ENCODE measurements at regions not wholly inside any gene's neighbourhood (a gene's known extent, or its start where the extent isn't known, plus 50 kb on each side); places are given as distances from the start of the nearest gene placed in this dataset.
"Not testable (repeated sequence)": the region's sequence is repeated elsewhere in the genome, so short reads cannot be mapped to it uniquely, and the experiment has no call there.

- DNase-seq, result no peak
Observed at GRCh38 chr19:13712767-13713201, 51.5 kb upstream of the MRI1 start.

- no peak for DNase-seq
Observed at GRCh38 chr19:13707915-13708314, 56.4 kb upstream of the MRI1 start.

- no peak for DNase-seq
Observed at GRCh38 chr19:13705928-13706447, 58.3 kb upstream of the MRI1 start.

GRCh38 chr19:13705201-13705600 lies 59.1 kb upstream of the MRI1 start:
- DNase-seq, result no peak

GRCh38 chr19:13701624-13702023 lies 62.7 kb upstream of the MRI1 start:
- DNase-seq, result no peak

GRCh38 chr19:13700621-13701020 lies 63.7 kb upstream of the MRI1 start:
- DNase-seq, result no peak

- DNase-seq, result no peak
Observed at GRCh38 chr19:13699786-13700185, 64.5 kb upstream of the MRI1 start.

GRCh38 chr19:13696839-13697238 lies 67.5 kb upstream of the MRI1 start:
- no peak for DNase-seq

- DNase-seq, result peak; percentile 4
Observed at GRCh38 chr19:13693889-13694288, 70.4 kb upstream of the MRI1 start.

- DNase-seq, result no peak
Observed at GRCh38 chr19:13691569-13692435, 72.5 kb upstream of the MRI1 start.

GRCh38 chr19:13689085-13689484 lies 75.2 kb upstream of the MRI1 start:
- DNase-seq, result no peak

GRCh38 chr19:13684021-13684420 lies 80.3 kb upstream of the MRI1 start:
- no peak for DNase-seq

GRCh38 chr19:13681509-13681908 lies 82.8 kb upstream of the MRI1 start:
- no peak for DNase-seq

GRCh38 chr19:13680708-13681360 lies 83.5 kb upstream of the MRI1 start:
- DNase-seq, result not testable (repeated sequence)

- DNase-seq, result not testable (repeated sequence)
Observed at GRCh38 chr19:13676967-13677366, 87.4 kb upstream of the MRI1 start.

GRCh38 chr19:13672480-13673175 lies 91.7 kb upstream of the MRI1 start:
- not testable (repeated sequence) for DNase-seq

GRCh38 chr19:13670846-13671245 lies 93.5 kb upstream of the MRI1 start:
- DNase-seq, result no peak

- no peak for DNase-seq
Observed at GRCh38 chr19:13669780-13670355, 94.5 kb upstream of the MRI1 start.

GRCh38 chr19:13668964-13669363 lies 95.4 kb upstream of the MRI1 start:
- no peak for DNase-seq

GRCh38 chr19:13666165-13666564 lies 98.2 kb upstream of the MRI1 start:
- no peak for DNase-seq

- no peak for DNase-seq
Observed at GRCh38 chr19:13665125-13665905, 99.0 kb upstream of the MRI1 start.

Data from NCI-H748 treated with DMSO at 0.1 percent for 48 hours (cell line).